NCI-H1092 treated with DMSO at 0.1 percent for 48 hours (cell line): ENCODE measurements at regions not wholly inside any gene's neighbourhood (a gene's known extent, or its start where the extent isn't known, plus 50 kb on each side); places are given as distances from the start of the nearest gene placed in this dataset.

ENCODE experiments used
- DNase-seq: peaks from one replicate; lab custom pipeline; 2025; lab: John Stamatoyannopoulos, UW

DNA sequence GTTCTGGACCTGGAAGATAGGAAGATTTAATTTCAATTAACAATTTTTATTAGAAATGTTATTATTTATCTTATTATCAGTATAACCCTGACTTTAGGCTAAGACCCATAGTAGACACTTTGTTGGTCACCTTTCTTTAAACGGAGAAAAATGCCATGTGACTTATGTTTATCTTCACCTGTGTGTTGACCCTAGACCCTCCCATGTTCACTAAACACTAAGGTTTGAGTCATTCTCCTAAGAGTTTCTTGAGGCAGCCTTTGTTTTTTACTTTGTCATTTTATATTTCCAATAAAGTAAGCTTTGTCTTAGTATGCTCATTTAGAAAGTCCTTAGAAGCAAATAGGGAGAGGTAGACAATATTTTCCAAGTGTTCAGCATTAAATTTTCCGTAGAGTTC, 771.7 kb downstream of the METTL15 start:
- no peak for DNase-seq

DNA sequence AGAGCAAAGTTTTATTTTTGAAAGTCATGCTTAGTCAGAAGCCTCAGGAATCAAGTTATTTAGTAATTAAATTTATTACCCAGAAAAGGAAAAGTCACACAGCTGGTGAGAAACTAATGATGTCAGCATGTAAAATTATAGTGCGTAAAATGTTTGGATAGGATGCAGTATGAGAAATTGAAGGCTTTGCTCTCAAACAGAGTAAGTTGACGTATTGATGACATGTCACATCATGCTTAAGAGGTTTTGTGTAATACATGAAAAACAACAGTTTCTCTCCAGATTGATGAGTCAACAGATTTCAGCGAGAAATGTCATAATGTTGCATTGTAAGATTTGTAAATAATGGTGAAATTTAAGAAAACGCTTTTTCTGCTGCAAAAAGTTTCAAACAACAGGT, 769.8 kb downstream of the METTL15 start:
- DNase-seq: no peak

DNA sequence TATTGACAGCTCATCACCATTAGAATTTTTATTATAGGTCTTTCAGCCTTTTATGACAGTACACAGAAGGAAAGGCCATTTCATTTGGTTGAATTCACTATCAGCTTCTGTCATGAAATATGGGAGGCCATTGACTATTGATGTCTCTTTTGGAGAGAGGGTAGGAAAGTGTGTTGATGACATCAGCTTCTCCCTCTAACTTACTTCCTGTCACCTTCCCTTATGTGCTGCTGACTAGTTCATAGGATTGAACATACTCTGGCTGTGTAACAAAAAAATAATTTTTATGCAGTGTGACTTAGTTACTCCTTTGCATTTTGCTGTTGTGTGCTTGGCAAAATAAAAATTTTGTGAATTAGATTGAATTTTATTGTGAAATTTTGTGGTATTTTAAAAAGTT, 769.2 kb downstream of the METTL15 start:
- DNase-seq: no peak

DNA sequence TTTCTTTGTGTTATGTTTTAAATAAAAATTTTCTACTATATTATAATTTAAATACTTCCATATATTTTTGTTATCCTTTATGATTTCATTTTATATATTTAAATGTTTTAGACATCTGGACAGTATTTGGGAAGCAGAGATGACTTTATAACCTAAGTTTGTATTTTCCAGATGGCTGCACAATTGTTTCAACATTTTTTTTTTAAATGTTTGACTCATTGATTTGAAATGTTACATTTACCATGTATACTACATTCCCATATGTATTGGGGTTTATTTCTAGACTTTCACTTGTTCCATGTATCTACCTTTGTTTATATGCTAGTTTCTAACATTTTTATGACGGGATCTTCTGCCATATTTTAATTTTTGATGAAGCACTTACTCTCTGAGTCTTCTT, 766.5 kb downstream of the METTL15 start:
- no peak for DNase-seq

DNA sequence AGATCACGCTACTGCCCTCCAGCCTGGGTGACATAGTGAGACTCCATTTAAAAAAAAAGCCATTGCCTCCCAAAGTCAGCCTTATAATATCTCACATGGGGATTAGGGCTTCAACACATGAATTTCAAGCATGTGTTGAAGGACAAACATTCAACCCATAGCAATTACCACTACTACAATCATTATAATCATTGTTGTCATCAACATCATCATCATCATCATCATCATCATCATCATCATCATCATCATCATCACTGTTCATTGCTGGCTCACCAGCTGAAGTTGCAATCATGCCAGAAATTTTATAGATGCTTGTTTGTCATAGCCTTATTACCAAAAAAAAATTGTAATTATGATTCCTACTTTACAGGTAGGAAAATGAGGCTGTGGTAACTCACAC, 762.9 kb downstream of the METTL15 start:
- no peak for DNase-seq

DNA sequence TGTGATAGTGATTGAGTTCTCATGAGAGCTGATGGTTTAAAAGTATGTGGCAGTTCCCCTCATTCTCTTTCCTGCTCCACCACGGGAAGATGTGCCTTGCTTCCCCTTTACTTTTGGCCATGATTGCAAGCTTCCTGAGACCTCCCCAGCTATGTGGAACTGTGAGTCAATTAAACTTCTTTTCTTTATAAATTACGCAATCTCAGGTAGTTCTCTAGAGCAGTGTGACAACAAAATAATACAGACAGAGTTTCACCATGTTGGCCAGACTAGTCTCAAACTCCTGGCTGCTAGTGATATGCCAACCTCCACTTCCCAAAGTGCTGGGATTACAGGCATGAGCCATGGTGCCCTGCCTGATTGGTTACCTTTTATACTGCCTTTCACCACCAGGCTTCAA, 755.2 kb downstream of the METTL15 start:
- no peak for DNase-seq

DNA sequence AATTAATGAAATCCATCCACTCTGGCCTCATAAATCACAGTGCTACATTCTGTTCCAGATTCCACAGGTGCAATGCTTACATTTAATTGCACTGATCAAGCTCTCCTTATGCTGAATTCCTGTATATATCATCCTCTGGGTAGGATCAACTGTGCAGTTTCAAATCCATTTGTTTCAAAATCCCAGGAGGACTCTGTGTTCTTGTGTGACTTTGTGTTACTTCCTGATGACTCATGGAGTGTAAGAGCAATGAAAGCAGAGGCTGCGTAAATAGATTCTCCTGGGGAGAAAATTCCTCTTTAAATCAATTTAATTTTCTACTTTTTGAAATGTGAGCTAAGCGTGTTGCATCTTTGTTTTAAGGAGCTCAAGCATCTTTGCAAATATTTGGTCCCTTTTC, 752.7 kb downstream of the METTL15 start:
- DNase-seq: no peak

DNA sequence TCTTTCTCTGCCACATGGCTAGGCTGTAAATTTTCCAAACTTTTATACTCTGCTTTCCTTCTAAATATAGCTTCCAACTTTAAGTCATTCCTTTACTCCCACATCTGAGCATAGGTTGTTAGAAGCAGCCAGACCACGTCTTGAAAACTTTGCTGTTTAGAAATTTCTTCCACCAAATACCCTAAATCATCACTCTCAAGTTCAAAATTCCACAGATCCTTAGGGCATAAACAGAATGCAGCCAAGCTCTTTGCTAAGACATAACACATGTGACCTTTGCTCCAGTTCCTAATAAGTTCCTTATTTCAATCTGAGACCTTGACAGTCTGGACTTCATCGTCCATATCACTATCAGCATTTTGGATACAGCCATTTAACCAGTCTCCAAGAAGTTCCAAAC, 749.9 kb downstream of the METTL15 start:
- DNase-seq: no peak

DNA sequence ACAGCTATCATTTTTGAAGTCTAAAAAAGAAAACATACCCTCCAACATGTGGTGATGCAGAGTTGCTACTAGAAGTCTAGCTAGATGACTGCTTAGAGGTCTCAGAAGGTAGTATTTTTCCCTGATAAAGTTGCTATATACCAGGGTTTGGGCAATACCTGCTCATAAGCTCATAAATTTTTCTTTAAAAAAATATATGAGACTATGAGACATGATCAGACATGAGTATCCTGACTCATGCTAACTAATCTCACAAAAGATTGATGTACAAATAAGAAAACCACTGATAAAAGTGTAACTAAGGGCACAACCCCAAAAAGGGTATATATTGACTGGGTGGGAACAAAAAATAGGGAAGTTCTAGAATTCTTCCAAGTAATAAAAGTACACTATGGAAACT, 740.9 kb downstream of the METTL15 start:
- no peak for DNase-seq

DNA sequence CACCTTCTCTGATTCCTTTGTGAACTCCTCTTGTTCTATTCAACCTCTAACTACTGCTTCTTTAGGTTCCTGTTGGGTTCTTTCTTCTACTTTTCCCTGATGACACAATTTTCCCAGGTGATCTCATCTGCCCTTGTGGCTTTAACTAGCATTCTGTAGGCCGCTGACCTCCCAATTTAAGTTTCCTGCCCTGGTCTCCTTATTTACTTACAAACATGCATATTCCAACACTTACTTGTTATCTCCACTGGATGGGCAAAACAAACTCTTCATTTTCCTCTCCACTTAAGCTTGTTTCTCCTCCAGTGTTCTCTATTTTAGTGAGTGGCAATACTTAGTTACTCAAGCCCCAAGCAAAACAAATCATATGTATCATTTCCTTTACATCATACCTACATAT, 734.5 kb downstream of the METTL15 start:
- DNase-seq: no peak

DNA sequence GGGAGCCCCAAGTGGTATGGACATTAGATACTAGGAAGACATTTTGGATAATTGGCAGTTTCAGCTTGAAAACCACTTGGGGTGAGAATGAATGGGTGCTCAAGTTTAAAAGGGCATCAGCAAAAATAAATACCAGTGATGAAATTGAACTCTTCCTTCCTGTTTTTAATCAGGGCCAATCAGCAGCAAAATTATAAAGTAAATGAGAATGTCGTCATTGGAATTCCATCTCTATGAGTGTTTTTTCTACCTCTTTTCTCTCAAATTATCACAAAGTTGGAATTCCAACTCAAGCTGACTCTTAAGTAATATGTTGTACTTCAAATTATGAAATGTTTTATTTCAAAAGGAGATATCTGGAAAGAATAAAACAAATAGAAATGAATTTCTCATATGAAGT, 730.6 kb downstream of the METTL15 start:
- DNase-seq: no peak

DNA sequence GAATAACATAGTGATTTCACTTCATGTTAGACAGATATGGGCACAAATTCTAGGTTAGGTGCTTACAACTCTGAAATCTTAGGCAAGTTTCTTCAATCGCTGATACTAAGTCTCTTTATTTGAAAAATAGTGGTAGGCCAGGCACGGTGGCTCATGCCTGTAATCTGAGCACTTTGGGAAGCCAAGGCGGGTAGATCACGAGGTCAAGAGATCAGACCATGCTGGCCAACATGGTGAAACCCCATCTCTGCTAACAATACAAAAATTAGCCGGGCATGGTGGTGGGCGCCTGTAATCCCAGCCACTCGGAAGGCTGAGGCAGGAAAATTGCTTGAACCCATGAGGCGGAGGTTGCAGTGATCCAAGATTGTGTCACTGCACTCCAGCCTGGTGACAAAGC, 729.4 kb downstream of the METTL15 start:
- DNase-seq: no peak

DNA sequence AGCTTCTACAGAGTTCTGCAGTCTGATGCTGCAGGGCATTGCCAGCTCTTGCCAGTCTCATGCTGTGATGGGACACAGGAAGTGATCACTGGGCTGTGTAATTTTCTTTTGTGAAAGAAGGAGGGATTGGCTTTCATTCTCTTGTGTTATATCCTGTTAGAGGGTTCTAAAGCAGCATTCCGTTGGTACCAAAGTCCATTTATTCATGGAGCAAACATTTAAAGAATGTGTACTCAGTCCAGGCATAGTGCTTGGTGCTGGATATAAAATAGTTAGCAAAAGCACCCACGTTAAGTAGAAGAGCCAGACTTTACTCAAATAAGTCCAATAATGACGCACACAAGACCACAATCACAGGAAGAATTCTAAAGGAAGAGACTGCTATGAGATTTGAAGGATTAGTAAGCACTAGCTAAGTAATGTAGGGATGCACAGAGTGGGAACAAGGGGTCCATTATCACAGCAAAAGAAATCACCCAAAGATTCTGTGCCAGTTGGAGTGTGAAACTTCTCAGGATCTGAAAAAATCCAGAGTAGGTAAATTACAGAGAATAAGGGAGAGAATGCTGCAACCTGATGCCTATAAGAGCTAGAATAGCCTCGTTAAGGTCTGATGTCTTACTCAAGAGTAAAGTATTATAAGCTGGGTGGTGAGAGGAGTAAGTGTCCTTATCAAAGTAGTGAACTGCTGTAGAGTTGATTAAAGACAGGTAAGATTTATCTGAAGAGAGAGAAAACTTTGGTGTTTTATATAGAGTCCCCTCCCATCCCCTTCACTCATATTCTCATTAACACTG, 728.3 kb downstream of the METTL15 start:
- DNase-seq: no peak

DNA sequence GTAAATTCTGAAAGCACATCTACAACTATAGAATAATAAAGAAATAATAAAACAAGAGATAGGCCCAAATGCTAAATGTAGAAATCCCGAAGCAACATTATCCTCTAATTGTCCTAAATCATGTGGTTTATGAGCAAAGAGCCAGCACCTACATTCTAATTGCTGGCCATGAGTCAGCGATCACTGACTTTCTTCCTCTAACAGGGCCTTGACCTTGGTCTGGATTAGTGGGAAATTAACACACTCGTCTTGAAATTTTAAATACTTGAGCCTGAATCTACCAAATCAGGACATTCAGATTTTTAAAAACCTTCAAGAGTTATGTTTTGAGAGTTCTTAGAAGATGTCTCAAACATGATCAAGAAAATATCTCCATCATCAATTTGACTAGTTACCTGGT, 727.6 kb downstream of the METTL15 start:
- DNase-seq: no peak

DNA sequence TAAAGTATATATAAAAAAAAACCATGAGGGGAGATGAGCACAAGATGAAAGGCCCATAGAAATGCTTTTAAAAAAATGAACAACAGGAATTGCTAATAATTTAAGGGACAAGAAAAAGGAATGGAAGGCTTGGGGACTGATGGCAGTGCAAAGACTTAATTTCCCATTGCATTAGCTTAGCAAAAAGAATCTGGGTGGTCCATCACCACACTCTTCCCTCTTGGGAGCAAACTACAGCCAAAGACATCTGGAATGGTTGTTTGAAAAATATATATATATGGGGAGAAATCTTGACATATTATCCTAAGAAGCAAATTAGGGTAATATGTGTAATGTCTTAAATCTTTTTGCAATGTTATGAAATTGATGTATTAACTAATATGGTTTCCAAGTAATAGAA, 727.1 kb downstream of the METTL15 start:
- no peak for DNase-seq

DNA sequence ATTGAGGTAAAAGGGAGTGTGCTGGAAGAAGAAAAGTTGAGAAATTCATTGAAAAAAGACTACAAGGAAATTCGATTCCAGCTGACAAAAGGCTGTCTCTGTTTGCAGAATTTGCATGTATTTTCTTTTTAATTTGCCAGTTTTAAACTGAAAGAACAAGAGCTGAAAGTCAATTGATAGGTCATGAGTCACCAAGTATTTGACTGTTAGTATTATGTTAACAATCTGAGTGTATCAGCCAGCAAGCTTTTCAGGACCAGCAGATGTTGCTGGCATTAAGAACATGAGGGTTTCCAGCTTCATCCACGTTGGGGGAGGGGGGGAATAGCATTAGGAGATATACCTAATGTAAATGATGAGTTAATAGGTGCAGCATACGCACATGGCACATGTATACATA, 726.7 kb downstream of the METTL15 start:
- no peak for DNase-seq

DNA sequence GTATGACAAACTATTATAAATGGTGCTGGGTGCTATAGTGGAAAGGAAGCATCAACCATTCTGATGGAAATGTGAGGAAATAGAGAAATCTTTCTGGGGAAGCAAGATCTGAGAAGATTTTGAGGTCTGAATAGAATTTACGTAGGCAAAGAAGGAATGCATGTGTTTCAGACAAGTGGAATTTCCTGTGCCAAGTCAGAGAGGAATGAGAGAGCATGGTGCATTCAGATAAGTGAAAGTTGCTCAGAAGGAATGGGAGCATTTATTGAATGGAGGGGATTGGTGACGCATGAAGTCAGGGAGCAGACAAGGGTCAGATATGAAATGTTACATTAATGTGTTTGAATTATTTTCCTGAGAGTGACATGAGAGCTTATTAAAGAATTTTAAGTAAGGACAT, 725.5 kb downstream of the METTL15 start:
- no peak for DNase-seq

DNA sequence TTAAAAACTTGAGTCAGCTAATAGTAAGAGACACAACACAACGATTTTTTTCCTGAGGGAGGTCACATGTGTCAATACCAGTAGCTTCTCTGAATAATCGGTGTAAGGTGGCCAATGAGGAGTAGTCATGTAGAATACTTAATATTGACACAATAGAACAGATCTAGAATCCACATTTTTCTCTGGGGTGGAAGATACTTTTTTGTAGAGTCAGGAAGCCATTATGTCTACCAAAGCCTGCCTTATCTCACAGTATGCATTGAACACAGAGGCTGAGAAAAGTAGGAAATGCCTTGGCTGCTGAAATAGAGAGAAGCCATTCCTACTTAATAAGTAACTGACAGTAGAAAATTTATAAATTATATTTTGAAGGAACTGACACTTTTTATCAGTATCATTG, 725.0 kb downstream of the METTL15 start:
- no peak for DNase-seq

DNA sequence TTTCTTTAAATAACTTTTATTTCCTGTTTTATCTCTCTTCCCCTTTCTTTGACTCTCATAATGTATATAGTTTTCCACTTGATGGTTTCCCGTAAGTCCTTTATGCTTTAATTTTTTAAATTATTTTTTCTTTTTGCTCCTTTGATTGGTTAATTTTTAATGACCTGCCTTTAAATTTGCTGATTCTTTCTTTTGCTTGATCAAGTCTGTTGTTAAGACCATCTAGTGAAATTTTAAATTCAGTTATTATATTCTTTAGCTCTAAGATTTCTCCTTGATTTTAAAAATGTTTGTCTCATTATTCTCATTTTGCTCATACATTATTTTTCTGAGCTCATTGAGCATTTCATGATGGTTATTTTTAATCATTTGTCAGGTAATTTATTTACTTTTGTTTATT, 718.6 kb downstream of the METTL15 start:
- no peak for DNase-seq

DNA sequence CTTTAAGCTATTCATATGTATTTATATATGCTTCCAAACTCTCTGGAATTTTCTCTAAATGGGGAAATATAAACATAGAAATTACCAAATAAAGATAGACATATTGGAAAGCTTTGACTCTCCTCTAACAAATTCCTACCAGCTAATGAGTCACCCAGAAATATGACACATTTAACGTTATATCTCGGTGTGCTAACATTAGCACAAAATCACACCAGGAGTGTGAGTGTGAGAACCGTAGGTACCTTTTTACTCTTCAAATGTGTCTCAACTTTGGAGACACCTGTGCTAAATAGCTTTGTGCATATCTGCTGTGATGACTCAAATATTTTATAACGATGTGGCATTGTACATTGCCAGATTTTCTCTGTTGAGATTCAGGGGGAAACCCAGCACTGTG, 714.4 kb downstream of the METTL15 start:
- DNase-seq: no peak

DNA sequence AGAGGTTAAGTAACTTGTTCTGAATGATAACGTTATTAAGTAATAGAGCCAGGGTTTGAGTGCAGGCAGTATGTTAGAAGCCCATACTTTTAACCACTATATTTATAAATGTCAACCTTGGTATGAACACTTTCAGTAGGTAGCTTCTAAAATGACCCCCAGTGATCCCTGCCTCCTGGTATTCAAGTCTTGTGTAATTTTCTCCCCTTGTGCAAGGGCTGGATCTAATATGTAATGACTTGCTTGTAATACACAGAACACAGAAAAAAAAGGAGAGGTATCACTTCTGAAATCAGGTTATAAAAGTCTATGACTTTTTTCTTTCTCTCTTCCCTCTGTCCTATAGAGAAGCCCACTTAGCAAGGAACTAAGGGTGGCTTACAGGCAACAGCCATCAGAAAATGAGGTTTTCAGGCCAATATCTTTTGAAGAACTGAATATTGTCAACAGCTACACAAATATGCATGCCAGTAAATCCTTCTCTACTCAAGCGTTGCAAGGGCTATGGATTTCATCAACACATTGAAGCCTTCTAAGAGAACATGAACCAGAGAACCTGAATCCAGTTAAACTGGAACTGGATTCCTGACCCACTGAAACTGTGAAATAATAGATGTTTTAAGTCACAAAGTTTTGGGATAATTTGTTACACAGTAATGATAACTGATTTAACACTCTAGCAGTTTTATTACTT, 712.3 kb downstream of the METTL15 start:
- DNase-seq: no peak

DNA sequence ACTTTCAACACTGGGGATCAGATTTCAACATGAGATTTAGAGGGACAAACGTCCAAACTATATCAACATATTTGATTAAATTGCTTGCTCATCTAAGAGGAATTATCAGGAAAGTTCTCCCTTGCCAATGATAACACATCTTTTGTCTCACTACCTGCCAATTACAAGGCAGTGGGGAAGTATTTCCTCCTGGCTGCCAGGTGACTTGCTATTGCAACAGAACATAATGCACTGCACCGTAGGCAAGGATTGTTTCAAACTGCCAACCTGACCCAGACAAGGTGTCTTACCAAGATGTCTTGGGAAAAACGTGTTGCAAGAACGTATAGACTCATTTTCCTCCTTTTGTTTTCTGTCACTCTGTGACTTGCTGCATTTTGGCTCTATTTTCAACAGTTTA, 711.6 kb downstream of the METTL15 start:
- DNase-seq: no peak

DNA sequence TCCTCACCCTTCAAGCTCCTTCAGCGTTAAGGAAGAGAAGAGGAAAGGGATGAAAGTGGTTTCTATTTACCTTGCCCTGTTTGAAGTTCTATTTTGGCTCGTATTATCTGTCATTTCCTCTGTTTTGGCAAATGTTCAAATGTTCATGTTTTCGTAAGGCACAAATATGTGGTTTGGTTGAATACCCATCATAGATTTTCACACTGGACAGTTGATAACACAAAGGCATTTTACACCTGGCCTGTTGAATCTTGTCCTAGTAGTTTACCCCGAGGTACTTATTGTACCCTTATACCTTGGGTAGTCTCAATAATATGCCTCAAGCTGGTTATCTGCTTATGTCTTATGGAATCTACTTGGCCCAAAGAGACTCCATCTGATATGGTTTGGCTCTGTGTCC, 706.9 kb downstream of the METTL15 start:
- DNase-seq: no peak

DNA sequence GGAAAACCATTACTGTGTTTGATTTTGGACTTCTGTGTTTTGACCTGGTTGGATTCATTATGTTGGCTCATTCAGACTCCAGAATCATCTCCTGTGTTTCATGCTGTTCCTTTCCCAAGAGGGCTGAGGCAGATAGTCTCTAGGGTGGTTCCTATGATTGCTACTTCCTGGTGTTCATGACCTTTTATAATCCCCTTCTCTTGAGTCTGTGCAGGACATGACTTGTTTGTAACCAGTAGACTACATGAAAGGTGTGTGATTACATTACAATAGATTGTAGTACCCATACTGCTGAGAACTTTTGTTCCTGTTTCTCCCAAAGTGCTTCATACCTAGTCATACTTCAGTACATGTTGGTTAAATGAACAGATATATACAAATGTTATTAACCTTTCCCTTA, 700.6 kb downstream of the METTL15 start:
- DNase-seq: no peak
